GM12878 (cell line): ENCODE measurements at regions not wholly inside any gene's neighbourhood (a gene's known extent, or its start where the extent isn't known, plus 50 kb on each side); places are given as distances from the start of the nearest gene placed in this dataset.

Experiments used
- ATAC-seq: fragments of 200-7000 bp; cut with Tn5 transposase; 3 replicates; pipeline ENCODE4 v1.9.1; 2020; ENCODE audit warnings: mild to moderate bottlenecking, moderate library complexity
- BruUV-seq: library from RNA; stranded (reverse); fragments of 400-500 nt; replicated peaks from 2 replicates; lab custom pipeline; 2021; lab: Mats Ljungman, UMichigan
- CTCF ChIA-PET: fragments of 300-600 bp; sonication (Branson Sonifier 250); formaldehyde crosslinking; extraction: SDS; loops from one replicate; lab custom pipeline; 2021; ENCODE audit warnings: inconsistent platforms; lab: Yijun Ruan, JAX
- POLR2A ChIA-PET: fragments of 350-600 bp; formaldehyde crosslinking; extraction: SDS; loops from one replicate; lab custom pipeline; 2021; ENCODE audit warnings: inconsistent platforms; lab: Charles Lee
- RAD21 ChIA-PET: fragments of 300-600 bp; sonication (Branson Sonifier 250); formaldehyde crosslinking; loops from one replicate; lab custom pipeline; 2023; ENCODE audit warnings: antibody characterized with exemption; ENCODE audit not compliant: unreplicated experiment; lab: Charles Lee
- SMC1A ChIA-PET: fragments of 300-600 bp; sonication (Branson Sonifier 250); formaldehyde crosslinking; loops from one replicate; lab custom pipeline; 2023; ENCODE audit not compliant: unreplicated experiment, uncharacterized antibody; lab: Charles Lee
- DNase-seq: peaks from one replicate; pipeline ENCODE4 v3.0.0-alpha.2; 2011; ENCODE audit warnings: low read depth, low spot score
- FAIRE-seq: peaks from 3 replicates; lab custom pipeline; 2011; peaks lifted over from hg19 to GRCh38; lab: Jason Lieb, UNC
- H2AFZ ChIP-seq: 2 replicates; pipeline ENCODE4 v1.6.0; 2011; ENCODE audit warnings: low read depth, low read length, control low read depth; ENCODE audit not compliant: control insufficient read depth
- H3K27ac ChIP-seq: 2 replicates; pipeline ENCODE4 v1.5.1; 2011; ENCODE audit warnings: control low read depth; ENCODE audit not compliant: control insufficient read depth, insufficient read depth
- H3K27me3 ChIP-seq, 2 experiments: replicated peaks in 1 of 2; 2 replicates each; pipeline versions ENCODE4 v1.6.0 to v1.6.1; 2011; ENCODE audit warnings: low read length in 1 of 2; ENCODE audit not compliant: control insufficient read depth in 2 of 2, insufficient read depth in 2 of 2
- H3K36me3 ChIP-seq, 2 experiments: 2 replicates each; pipeline ENCODE4 v1.5.1; 2011; ENCODE audit warnings: low read length in 1 of 2; ENCODE audit not compliant: control insufficient read depth in 2 of 2, insufficient read depth in 2 of 2
- H3K4me1 ChIP-seq: 2 replicates; pipeline ENCODE4 v1.6.1; 2011; ENCODE audit warnings: mild to moderate bottlenecking, low read length, moderate library complexity, mixed read lengths; ENCODE audit not compliant: control insufficient read depth, insufficient read depth
- H3K4me2 ChIP-seq: 2 replicates; pipeline ENCODE4 v1.6.0; 2011; ENCODE audit warnings: control low read depth; ENCODE audit not compliant: control insufficient read depth, insufficient read depth
- H3K4me3 ChIP-seq: fragments of 200-600 bp; sonication (generic); 2 replicates; pipeline ENCODE4 v1.5.1; 2016
- H3K79me2 ChIP-seq: 2 replicates; pipeline ENCODE4 v1.6.0; 2011; ENCODE audit warnings: low read length; ENCODE audit not compliant: control insufficient read depth, insufficient read depth
- H3K9ac ChIP-seq: 2 replicates; pipeline ENCODE4 v1.8.0; 2011; ENCODE audit warnings: low read length, control low read depth, mixed read lengths; ENCODE audit not compliant: control insufficient read depth, insufficient read depth
- H3K9me3 ChIP-seq: replicated peaks from 3 replicates; pipeline ENCODE4 v1.5.1; 2011; ENCODE audit warnings: mild to moderate bottlenecking, low read length; ENCODE audit not compliant: control insufficient read depth, insufficient read depth
- H4K20me1 ChIP-seq: 2 replicates; pipeline ENCODE4 v1.6.0; 2011; ENCODE audit not compliant: control insufficient read depth, insufficient read depth
- ASH2L ChIP-seq: fragments of 300-600, 200-600 bp; sonication (generic); IDR thresholded peaks from 2 replicates; pipeline ENCODE4 v1.6.1; 2017; ENCODE audit warnings: low read depth, mild to moderate bottlenecking, borderline replicate concordance
- BMI1 ChIP-seq: fragments of 450-650 bp; IDR thresholded peaks from 2 replicates; pipeline ENCODE4 v1.6.1; 2016; ENCODE audit warnings: mild to moderate bottlenecking, moderate library complexity, borderline replicate concordance
- E4F1 ChIP-seq: fragments of 450-650 bp; IDR thresholded peaks from 2 replicates; pipeline ENCODE4 v1.6.1; 2018; ENCODE audit warnings: borderline replicate concordance, mild to moderate bottlenecking; ENCODE audit not compliant: partially characterized antibody
- HCFC1 ChIP-seq: fragments of 150-350 bp; IDR thresholded peaks from 2 replicates; pipeline ENCODE4 v1.6.1; 2014; ENCODE audit warnings: low read length
- MTA2 ChIP-seq: fragments of 450-650 bp; IDR thresholded peaks from 2 replicates; pipeline ENCODE4 v1.6.1; 2016; ENCODE audit warnings: low read depth, mild to moderate bottlenecking, moderate library complexity
- MXI1 ChIP-seq: fragments of 150-350 bp; IDR thresholded peaks from 2 replicates; pipeline ENCODE4 v1.6.1; 2011; ENCODE audit warnings: low read depth, mild to moderate bottlenecking, inconsistent platforms, low read length, improper control_type of control experiment
- MYC ChIP-seq: IDR thresholded peaks from 2 replicates; pipeline ENCODE4 v1.6.1; 2011; ENCODE audit warnings: mild to moderate bottlenecking, low read length, moderate library complexity, inconsistent platforms; ENCODE audit not compliant: insufficient read depth, insufficient replicate concordance, insufficient read length, severe bottlenecking
- PKNOX1 ChIP-seq: fragments of 450-650 bp; IDR thresholded peaks from 2 replicates; pipeline ENCODE4 v1.6.1; 2016; ENCODE audit warnings: mild to moderate bottlenecking
- POLR2AphosphoS2 ChIP-seq: IDR thresholded peaks from 2 replicates; pipeline ENCODE4 v1.6.1; 2011; ENCODE audit warnings: low read depth, mild to moderate bottlenecking, low read length, improper control_type of control experiment, moderate library complexity
- POLR2AphosphoS5 ChIP-seq: IDR thresholded peaks from 2 replicates; pipeline ENCODE4 v1.6.1; 2011; ENCODE audit warnings: mild to moderate bottlenecking, low read length, inconsistent platforms
- TAF1 ChIP-seq: IDR thresholded peaks from 2 replicates; pipeline ENCODE4 v1.6.1; 2011; ENCODE audit warnings: mild to moderate bottlenecking, low read depth, low read length, borderline replicate concordance
- TCF12 ChIP-seq: IDR thresholded peaks from 2 replicates; pipeline ENCODE4 v1.6.1; 2011; ENCODE audit warnings: low read depth, mild to moderate bottlenecking, low read length
- ZNF207 ChIP-seq: fragments of 450-650 bp; IDR thresholded peaks from 2 replicates; pipeline ENCODE4 v1.6.1; 2014; ENCODE audit warnings: antibody characterized with exemption, mild to moderate bottlenecking, borderline replicate concordance
- ZNF217 ChIP-seq: fragments of 450-650 bp; IDR thresholded peaks from 2 replicates; pipeline ENCODE4 v1.6.1; 2017; ENCODE audit warnings: antibody characterized with exemption, mild to moderate bottlenecking
- ZNF384 ChIP-seq: IDR thresholded peaks from 2 replicates; pipeline ENCODE4 v1.6.1; 2012; ENCODE audit warnings: low read depth, mild to moderate bottlenecking, low read length, improper control_type of control experiment, borderline replicate concordance
- WGBS: methylation state at CpG from one replicate; pipeline ENCODE4 v1.1.6; 2016; ENCODE audit warnings: low lambda C conversion rate; ENCODE audit not compliant: insufficient replicate concordance, insufficient coverage; ENCODE audit errors: missing lambda C conversion rate; 5-methylcytosine and 5-hydroxymethylcytosine counted together
- in situ Hi-C: fragments of 300-500 bp; cut with MboI; formaldehyde crosslinking; loops from 9 replicates; pipeline ENCODE4 v1.14.3; 2018; ENCODE audit warnings: mixed read lengths
- intact Hi-C: fragments of 100-400 bp; cut with micrococcal nuclease; formaldehyde crosslinking; loops from one replicate; pipeline ENCODE4 v1.14.2; 2022; ENCODE audit not compliant: unreplicated experiment
- TF ChIP-seq, protein P1 (sequence below): fragments of 450-650 bp; IDR thresholded peaks from 2 replicates; pipeline ENCODE4 v1.6.1; 2017; ENCODE audit warnings: mild to moderate bottlenecking, low read depth, inconsistent platforms; ENCODE audit not compliant: poor library complexity, severe bottlenecking
- TF ChIP-seq, protein P2 (sequence below): IDR thresholded peaks from 2 replicates; pipeline ENCODE4 v1.6.1; 2011; ENCODE audit warnings: low read depth, mild to moderate bottlenecking, low read length, moderate library complexity, borderline replicate concordance; ENCODE audit errors: extremely low read depth
- TF ChIP-seq, protein P3 (sequence below): IDR thresholded peaks from 2 replicates; pipeline ENCODE4 v1.6.1; 2012; ENCODE audit warnings: low read depth, low read length, improper control_type of control experiment

DNA sequence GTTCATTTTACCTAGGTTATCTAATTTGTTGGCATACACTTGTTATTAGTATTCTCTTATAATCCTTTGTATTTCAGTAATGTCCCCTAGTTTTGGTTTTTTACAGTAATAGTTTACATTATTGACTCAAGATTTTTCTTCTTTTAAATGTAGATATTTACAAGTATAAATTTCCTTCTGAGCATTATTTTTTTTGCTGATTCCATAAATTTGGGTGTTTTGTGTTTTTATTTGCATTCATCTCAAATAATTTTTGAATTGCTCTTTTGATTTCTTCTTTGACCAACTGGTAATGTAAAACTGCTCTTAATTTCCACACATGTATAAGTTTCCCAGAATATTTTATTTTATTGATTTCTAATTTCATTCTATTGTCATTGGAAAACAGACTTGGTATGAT lies 68.1 kb downstream of the ESM1 start (continued):
- TF ChIP-seq, protein P1, sequence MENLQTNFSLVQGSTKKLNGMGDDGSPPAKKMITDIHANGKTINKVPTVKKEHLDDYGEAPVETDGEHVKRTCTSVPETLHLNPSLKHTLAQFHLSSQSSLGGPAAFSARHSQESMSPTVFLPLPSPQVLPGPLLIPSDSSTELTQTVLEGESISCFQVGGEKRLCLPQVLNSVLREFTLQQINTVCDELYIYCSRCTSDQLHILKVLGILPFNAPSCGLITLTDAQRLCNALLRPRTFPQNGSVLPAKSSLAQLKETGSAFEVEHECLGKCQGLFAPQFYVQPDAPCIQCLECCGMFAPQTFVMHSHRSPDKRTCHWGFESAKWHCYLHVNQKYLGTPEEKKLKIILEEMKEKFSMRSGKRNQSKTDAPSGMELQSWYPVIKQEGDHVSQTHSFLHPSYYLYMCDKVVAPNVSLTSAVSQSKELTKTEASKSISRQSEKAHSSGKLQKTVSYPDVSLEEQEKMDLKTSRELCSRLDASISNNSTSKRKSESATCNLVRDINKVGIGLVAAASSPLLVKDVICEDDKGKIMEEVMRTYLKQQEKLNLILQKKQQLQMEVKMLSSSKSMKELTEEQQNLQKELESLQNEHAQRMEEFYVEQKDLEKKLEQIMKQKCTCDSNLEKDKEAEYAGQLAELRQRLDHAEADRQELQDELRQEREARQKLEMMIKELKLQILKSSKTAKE: no peak
- no peak for TF ChIP-seq PKNOX1
- TF ChIP-seq MYC: no peak
- no peak for TF ChIP-seq ZNF207
- no peak for TF ChIP-seq POLR2AphosphoS2
- no peak for TF ChIP-seq ASH2L
- no peak for TF ChIP-seq BMI1
- TF ChIP-seq, all 136 proteins: peak for 0

GRCh38 chr5:54915466-54916027 lies 69.8 kb downstream of the ESM1 start:
- Histone ChIP-seq H4K20me1 (no peaks in the 10 kb centered on the region), H3K27me3 (peaks cover 3 to 9% of the 10 kb centered on the region in 2 experiments; a peak in 3 of 4 replicates), H3K79me2 (no peaks in the 10 kb centered on the region), H2AFZ (no peak overlapping the region), H3K9ac (no peak overlapping the region), H3K4me2 (no peak overlapping the region), H3K27ac (no peak overlapping the region), H3K4me3 (no peak overlapping the region), H3K9me3 (no peaks in the 10 kb centered on the region; the same call in 2 of the 3 replicates), H3K4me1 (no peaks in the 10 kb centered on the region), H3K36me3 (no peaks in the 10 kb centered on the region)
- DNase-seq (no peak), FAIRE-seq (no peak), ATAC-seq (no peak)
- SMC1A ChIA-PET: no interaction called here
- intact Hi-C loops: no loop called here
- in situ Hi-C loops: no loop called here
- no TSS peak for BruUV-seq
- RAD21 ChIA-PET: no interaction called here
- WGBS: 23% methylated on average over 3 of the region's 3 CpGs
- POLR2A ChIA-PET: no interaction called here
- CTCF ChIA-PET: no interaction called here
- TF ChIP-seq E4F1: no peak
- no peak for TF ChIP-seq MXI1
- no peak for TF ChIP-seq HCFC1
- TF ChIP-seq, protein P2, sequence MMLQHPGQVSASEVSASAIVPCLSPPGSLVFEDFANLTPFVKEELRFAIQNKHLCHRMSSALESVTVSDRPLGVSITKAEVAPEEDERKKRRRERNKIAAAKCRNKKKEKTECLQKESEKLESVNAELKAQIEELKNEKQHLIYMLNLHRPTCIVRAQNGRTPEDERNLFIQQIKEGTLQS: no peak
- TF ChIP-seq TCF12: no peak
- TF ChIP-seq MTA2: no peak
- TF ChIP-seq, protein P3, sequence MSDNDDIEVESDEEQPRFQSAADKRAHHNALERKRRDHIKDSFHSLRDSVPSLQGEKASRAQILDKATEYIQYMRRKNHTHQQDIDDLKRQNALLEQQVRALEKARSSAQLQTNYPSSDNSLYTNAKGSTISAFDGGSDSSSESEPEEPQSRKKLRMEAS: no peak
- TF ChIP-seq POLR2AphosphoS5: no peak
- no peak for TF ChIP-seq TAF1
- no peak for TF ChIP-seq ZNF217
- no peak for TF ChIP-seq ZNF384
